SJSA1 (cell line): ENCODE measurements at regions not wholly inside any gene's neighbourhood (a gene's known extent, or its start where the extent isn't known, plus 50 kb on each side); places are given as distances from the start of the nearest gene placed in this dataset.

Experiments
- DNase-seq, 2 experiments: peaks; one replicate each; pipeline ENCODE4 v3.0.0-alpha.2; 2015 to 2020; ENCODE audit warnings: low spot score in 2 of 2, low read depth in 1 of 2
- H3K27ac ChIP-seq: fragments of 250-450 bp; sonication (Bioruptor Pico); 2 replicates; pipeline ENCODE4 v1.5.1; 2020; ENCODE audit warnings: mild to moderate bottlenecking, moderate library complexity
- H3K27me3 ChIP-seq: fragments of 250-450 bp; sonication (Bioruptor Pico); replicated peaks from 2 replicates; pipeline ENCODE4 v1.5.1; 2020; ENCODE audit warnings: mild to moderate bottlenecking, moderate library complexity
- H3K36me3 ChIP-seq: fragments of 250-450 bp; sonication (Bioruptor Pico); 2 replicates; pipeline ENCODE4 v1.5.1; 2020; ENCODE audit warnings: mild to moderate bottlenecking
- H3K4me1 ChIP-seq: fragments of 250-450 bp; sonication (Bioruptor Pico); replicated peaks from 2 replicates; pipeline ENCODE4 v1.6.1; 2021; ENCODE audit warnings: mild to moderate bottlenecking
- H3K4me3 ChIP-seq: fragments of 250-450 bp; sonication (Bioruptor Pico); 2 replicates; pipeline ENCODE4 v1.5.1; 2020; ENCODE audit warnings: mild to moderate bottlenecking
- H3K9me3 ChIP-seq: fragments of 250-450 bp; sonication (Bioruptor Pico); replicated peaks from 2 replicates; pipeline ENCODE4 v1.5.1; 2020; ENCODE audit warnings: mild to moderate bottlenecking

GRCh38 chr2:234235191-234235590 lies 184.7 kb downstream of the SPP2 start:
- H3K4me3 ChIP-seq: no peak overlapping the region
- no peaks in the 10 kb centered on the region; the same call in 1 of the 2 replicates for H3K9me3 ChIP-seq
- H3K27ac ChIP-seq: no peak overlapping the region
- no peaks in the 10 kb centered on the region for H3K36me3 ChIP-seq
- H3K27me3 ChIP-seq: no peaks in the 10 kb centered on the region
- no peaks in the 10 kb centered on the region for H3K4me1 ChIP-seq
- DNase-seq: no peak

- H3K36me3 ChIP-seq: no peaks in the 10 kb centered on the region
- H3K27me3 ChIP-seq: no peaks in the 10 kb centered on the region
- no peaks in the 10 kb centered on the region for H3K4me1 ChIP-seq
- no peak overlapping the region for H3K4me3 ChIP-seq
- no peaks in the 10 kb centered on the region; the same call in 1 of the 2 replicates for H3K9me3 ChIP-seq
- DNase-seq: no peak
- H3K27ac ChIP-seq: no peak overlapping the region
These were observed 181.0 kb downstream of the SPP2 start for GRCh38 chr2:234231460-234231859.

DNA sequence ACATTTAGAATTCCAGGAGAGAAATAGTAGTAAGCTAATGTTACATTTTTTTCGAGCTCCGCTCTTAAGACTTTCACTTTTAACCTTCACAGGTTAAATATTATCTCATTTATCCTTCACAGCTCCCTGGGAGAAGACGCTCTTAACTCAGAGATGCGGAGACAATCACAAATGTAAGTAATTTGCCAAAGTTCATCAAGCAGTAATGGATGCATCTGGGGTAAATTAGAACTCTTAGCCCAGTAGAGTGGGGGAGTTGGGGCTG lies 168.5 kb downstream of the SPP2 start:
- H3K27ac ChIP-seq: no peak overlapping the region
- no peak for DNase-seq

DNA sequence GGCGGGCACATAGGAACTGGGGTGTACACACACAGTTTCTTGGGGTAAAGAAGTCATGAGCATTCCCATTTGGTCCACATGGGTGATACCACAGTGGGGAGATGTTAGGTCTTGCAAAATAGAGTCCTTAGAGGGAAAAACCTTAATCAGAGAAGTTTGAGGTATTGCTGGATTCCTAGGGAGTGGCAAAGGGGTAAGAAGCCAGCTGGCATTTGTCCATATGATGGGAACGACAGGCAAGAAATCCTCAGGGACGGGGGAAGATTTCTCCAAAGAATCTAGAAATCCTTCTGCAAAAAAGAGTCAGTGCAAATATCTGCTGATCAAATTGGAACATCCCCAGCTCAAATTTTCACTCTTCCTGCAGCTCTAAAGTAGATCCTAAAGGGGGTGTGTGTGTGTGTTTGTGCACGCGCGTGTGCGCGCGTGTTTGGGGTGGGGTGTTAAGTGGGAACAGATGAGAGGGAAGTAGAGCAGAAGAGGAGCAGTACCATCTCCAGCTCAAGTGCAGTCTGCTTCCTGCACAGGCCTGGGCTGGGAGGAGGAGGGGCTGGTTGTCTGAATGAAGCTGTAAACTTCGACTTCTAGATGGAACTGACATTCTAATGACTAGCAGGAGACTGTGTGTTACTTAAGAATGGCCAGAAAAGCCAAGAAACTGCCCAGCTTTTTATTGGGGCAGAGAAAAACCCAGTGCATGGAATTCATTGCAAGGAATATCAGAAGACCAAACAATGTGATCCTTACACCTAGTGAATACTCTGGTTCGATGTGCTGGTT lies 168.0 kb downstream of the SPP2 start:
- no peaks in the 10 kb centered on the region for H3K4me1 ChIP-seq
- H3K4me3 ChIP-seq: no peak overlapping the region
- no peaks in the 10 kb centered on the region for H3K9me3 ChIP-seq
- DNase-seq: no peak
- no peaks in the 10 kb centered on the region for H3K27me3 ChIP-seq
- H3K27ac ChIP-seq: no peak overlapping the region
- no peaks in the 10 kb centered on the region for H3K36me3 ChIP-seq

More for the DNA sequence above, 168.5 kb downstream of the SPP2 start:
- Histone ChIP-seq H3K4me3 (no peak overlapping the region), H3K36me3 (no peaks in the 10 kb centered on the region), H3K9me3 (no peaks in the 10 kb centered on the region), H3K4me1 (no peaks in the 10 kb centered on the region), H3K27me3 (no peaks in the 10 kb centered on the region)

GRCh38 chr2:234212534-234212933 lies 162.0 kb downstream of the SPP2 start:
- no peak overlapping the region for H3K4me3 ChIP-seq
- DNase-seq: no peak
- H3K27me3 ChIP-seq: no peaks in the 10 kb centered on the region
- H3K4me1 ChIP-seq: no peaks in the 10 kb centered on the region
- H3K27ac ChIP-seq: no peak overlapping the region
- no peaks in the 10 kb centered on the region for H3K36me3 ChIP-seq
- no peaks in the 10 kb centered on the region for H3K9me3 ChIP-seq

- no peak for DNase-seq
- Histone ChIP-seq H3K4me3 (no peak overlapping the region), H3K36me3 (no peaks in the 10 kb centered on the region), H3K4me1 (no peaks in the 10 kb centered on the region), H3K9me3 (no peaks in the 10 kb centered on the region), H3K27ac (no peak overlapping the region), H3K27me3 (no peaks in the 10 kb centered on the region)
These were observed 161.3 kb downstream of the SPP2 start for GRCh38 chr2:234211797-234212196.

DNA sequence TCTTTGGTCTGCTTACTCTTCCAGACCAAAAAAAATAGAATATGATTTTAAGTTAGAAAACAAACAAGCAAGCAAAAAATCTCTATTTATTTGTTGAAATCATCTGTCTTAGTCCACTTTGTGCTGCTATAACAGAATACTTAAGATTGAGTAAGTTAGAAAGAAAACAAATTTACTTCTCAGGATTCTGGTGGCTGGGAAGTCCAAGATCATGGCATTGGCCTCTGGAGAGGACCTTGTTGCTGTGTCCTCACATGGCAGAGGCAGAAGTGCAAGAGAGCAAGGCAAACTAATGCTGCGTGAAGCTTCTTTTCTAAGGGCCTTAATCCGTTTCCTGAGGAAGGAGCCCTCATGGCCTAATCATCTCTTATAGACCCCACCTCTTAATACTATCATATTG lies 156.2 kb downstream of the SPP2 start:
- H3K4me1 ChIP-seq: peaks cover 14% of the 10 kb centered on the region
- H3K4me3 ChIP-seq: no peak overlapping the region
- H3K27me3 ChIP-seq: no peaks in the 10 kb centered on the region; the same call in 1 of the 2 replicates
- H3K27ac ChIP-seq: no peak overlapping the region
- no peaks in the 10 kb centered on the region for H3K9me3 ChIP-seq
- no peak for DNase-seq
- H3K36me3 ChIP-seq: no peaks in the 10 kb centered on the region

DNA sequence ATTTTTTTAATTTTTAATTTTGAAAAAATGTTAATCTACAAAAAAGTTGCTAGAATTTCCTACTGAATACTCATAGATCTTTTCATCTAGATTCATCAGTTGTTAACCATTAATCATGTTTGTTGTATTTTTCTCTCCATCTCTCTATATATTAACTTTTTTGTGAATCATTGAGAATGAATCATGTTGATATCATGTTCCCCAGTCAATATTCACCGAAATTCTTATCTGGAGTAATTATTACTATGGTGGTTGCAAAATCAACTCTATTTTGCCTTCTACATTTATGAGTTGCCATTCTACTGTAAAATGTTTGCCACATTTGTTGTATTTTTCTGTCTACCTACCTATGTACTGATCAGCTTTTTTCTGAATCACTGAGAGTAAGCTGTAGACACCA lies 154.0 kb downstream of the SPP2 start:
- Histone ChIP-seq H3K36me3 (no peaks in the 10 kb centered on the region), H3K4me1 (peaks cover 14% of the 10 kb centered on the region), H3K9me3 (no peaks in the 10 kb centered on the region), H3K27ac (no peak overlapping the region), H3K4me3 (no peak overlapping the region), H3K27me3 (no peaks in the 10 kb centered on the region; the same call in 1 of the 2 replicates)
- DNase-seq: no peak

DNA sequence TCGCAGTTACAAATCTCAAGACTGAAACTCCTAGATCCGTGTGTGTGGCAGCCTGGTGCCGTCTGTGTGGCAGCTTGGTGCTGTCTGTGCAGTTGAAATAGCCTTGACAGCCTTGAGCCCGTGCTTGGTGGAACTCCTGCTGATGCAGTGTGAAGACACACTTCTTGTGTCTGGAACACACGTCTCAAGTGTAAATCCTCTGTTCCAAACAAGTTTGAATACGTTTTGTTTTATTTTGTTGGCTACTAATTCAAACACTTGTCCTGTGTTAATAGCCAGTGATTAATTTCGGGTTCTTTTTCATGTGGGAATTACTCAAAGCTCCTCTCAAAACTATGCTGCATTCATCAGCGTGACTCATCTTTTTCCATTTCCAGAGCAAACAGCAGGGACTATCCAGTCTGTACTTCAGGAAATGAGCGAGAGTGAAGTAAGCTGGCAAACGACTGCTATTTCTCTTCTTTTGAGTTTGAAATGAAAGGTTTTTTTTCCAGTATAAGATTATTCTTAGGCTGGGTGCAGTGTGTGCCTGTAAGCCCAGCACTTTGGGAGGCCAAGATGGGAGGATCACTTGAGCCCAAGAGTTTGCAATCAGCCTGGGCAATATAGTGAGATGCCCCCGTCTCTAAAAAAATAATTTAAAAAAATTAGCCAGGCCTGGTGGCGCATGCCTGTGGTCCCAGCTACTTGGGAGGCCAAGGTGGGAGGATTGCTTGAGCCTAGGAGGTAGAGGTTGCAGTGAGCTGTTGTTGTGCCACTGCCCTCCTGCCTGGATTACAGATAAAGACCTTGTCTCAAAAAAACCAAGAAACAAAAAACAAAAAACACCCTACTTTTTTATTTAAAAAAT lies 152.9 kb downstream of the SPP2 start:
- no peaks in the 10 kb centered on the region for H3K9me3 ChIP-seq
- DNase-seq: peak; percentile 74 to 95
- H3K27ac ChIP-seq: peak overlapping the region; percentile 79
- H3K36me3 ChIP-seq: no peaks in the 10 kb centered on the region
- 0 out of 2 replicates have a peak overlapping the region, but pooled peaks have one; percentile 0 for H3K4me3 ChIP-seq
- no peaks in the 10 kb centered on the region; the same call in 1 of the 2 replicates for H3K27me3 ChIP-seq
- H3K4me1 ChIP-seq: peaks cover 14% of the 10 kb centered on the region

DNA sequence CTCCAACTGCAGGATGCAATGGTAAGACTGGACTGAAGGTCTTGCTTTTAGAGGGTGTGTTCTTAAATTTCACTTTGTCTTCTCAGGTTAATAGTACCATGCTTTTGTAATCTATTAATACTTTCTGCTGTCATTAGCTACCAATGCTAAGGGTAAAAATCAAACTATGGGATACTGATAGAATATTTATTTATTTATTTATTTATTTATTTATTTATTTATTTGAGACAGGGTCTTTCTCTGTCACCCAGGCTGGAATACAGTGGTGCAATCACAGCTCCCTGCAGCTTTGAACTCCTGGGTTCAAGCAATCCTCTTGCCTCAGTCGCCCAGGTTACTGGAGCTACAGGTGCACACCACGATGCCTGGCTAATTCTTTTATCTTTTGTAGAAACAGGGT lies 152.1 kb downstream of the SPP2 start:
- H3K27ac ChIP-seq: peak overlapping the region; percentile 79
- H3K4me1 ChIP-seq: peaks cover 14% of the 10 kb centered on the region
- no peaks in the 10 kb centered on the region for H3K36me3 ChIP-seq
- H3K9me3 ChIP-seq: no peaks in the 10 kb centered on the region
- no peaks in the 10 kb centered on the region; the same call in 1 of the 2 replicates for H3K27me3 ChIP-seq
- DNase-seq: no peak
- no peak overlapping the region for H3K4me3 ChIP-seq

DNA sequence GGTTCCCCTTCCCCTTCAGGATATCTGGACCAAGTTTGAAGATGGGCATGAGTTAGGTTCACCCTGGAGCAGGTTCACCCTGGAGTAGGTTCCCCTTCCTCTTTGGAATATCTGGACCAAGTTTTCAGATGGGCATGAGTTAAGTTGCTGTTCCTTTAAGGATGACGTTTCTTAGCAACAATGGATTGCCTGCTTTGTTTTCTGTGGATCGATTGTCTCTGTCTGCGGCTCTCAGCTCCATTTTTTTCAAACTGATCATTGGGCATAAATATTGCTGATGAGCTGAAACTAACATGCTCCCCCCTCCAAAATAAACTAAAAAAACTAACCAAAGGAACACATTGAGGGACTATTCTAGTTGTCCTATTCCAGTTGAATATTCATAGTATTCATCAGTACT lies 149.5 kb downstream of the SPP2 start:
- no peaks in the 10 kb centered on the region for H3K9me3 ChIP-seq
- peaks cover 14% of the 10 kb centered on the region for H3K4me1 ChIP-seq
- DNase-seq: no peak
- no peak overlapping the region for H3K4me3 ChIP-seq
- no peak overlapping the region for H3K27ac ChIP-seq
- no peaks in the 10 kb centered on the region for H3K36me3 ChIP-seq
- H3K27me3 ChIP-seq: no peaks in the 10 kb centered on the region; the same call in 1 of the 2 replicates

GRCh38 chr2:234198976-234199375 lies 148.5 kb downstream of the SPP2 start:
- H3K9me3 ChIP-seq: no peaks in the 10 kb centered on the region
- H3K4me1 ChIP-seq: peaks cover 13% of the 10 kb centered on the region
- H3K4me3 ChIP-seq: no peak overlapping the region
- no peaks in the 10 kb centered on the region for H3K36me3 ChIP-seq
- H3K27ac ChIP-seq: no peak overlapping the region
- DNase-seq: no peak
- no peaks in the 10 kb centered on the region; the same call in 1 of the 2 replicates for H3K27me3 ChIP-seq

DNA sequence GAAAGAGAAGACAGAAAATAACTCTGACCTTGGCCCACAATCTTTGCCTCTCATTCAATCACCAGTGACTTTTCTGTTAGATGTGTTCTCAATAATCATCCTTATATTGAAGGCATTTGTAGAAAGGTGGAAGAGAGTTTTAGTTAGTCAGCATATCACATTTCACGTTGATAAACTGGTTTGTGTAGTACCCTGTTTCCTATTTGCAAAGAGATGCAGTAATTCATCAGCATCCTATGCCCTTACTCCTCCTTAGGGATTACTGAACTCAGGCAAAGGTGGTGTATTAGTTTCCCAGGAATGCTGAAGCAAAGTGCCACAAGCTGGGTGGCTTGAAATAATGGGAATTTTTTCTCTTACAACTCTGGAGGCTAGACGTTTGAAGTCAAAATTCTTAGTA lies 145.0 kb downstream of the SPP2 start:
- Histone ChIP-seq H3K9me3 (no peaks in the 10 kb centered on the region), H3K4me1 (no peaks in the 10 kb centered on the region), H3K4me3 (no peak overlapping the region), H3K27ac (no peak overlapping the region), H3K36me3 (no peaks in the 10 kb centered on the region), H3K27me3 (no peaks in the 10 kb centered on the region)
- DNase-seq: no peak

DNA sequence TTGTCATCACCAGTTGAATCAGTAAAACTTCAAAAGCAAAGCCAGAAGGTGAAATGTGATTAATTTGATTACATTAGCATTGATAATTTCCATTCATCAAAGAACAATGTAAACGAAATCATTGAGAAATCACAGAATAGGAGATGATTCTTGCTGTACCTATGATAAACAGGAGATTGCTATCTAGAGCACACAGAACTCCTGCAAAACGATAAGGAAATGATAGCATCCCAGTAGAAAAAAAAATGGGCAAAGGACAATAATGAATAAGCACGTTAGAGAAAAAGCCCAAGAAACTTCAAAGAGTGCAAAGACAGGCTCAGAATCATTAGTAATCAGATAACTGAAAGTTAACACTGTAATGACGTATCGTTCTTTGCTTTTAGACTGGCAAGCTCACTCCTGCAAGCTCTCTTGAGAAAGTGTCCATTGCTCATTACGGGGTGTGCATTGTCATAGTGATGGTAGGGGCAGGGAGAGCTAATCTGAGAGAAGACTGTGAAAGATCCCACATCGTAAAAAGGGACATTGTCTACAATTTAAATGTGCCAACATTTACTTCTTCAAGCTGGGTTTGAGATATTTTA lies 143.6 kb downstream of the SPP2 start:
- Histone ChIP-seq H3K4me1 (no peaks in the 10 kb centered on the region), H3K9me3 (no peaks in the 10 kb centered on the region), H3K36me3 (no peaks in the 10 kb centered on the region), H3K27me3 (no peaks in the 10 kb centered on the region), H3K4me3 (no peak overlapping the region), H3K27ac (no peak overlapping the region)
- no peak for DNase-seq
